ENCODE measurements at regions not wholly inside any gene's neighbourhood (a gene's known extent, or its start where the extent isn't known, plus 50 kb on each side); places are given as distances from the start of the nearest gene placed in this dataset.

- no peak for TF ChIP-seq POLR2A (conservative IDR thresholded peaks at IDR 0.05)
- no peak for TF ChIP-seq HBP1 (CRISPR knock-in tag; IDR thresholded peaks at IDR 0.05)
- TF ChIP-seq HDAC6 (IDR thresholded peaks at IDR 0.05; ENCODE audit: low read depth, low read length) = no peak
Observed at GRCh38 chr6:125367036-125367782, 65.4 kb upstream of the HDDC2 start.
